ENCODE measurements at regions not wholly inside any gene's neighbourhood (a gene's known extent, or its start where the extent isn't known, plus 50 kb on each side); places are given as distances from the start of the nearest gene placed in this dataset.

GRCh38 chr4:34269613-34270012 is 1974.7 kb downstream of the ARAP2 start:
- DNase-seq (ENCODE audit: low spot score), result no peak
- ATAC-seq (ENCODE audit: low FRiP score), result no peak
- no peak for TF ChIP-seq CTCF (IDR thresholded peaks at IDR 0.05)

GRCh38 chr4:34271479-34272355 is 1972.6 kb downstream of the ARAP2 start:
- TF ChIP-seq CTCF (IDR thresholded peaks at IDR 0.05), result no peak
- DNase-seq (ENCODE audit: low spot score) (no peak), ATAC-seq (ENCODE audit: low FRiP score) (no peak)

- no peak for TF ChIP-seq CTCF (IDR thresholded peaks at IDR 0.05)
- no peak for DNase-seq (ENCODE audit: low spot score)
- no peak for ATAC-seq (ENCODE audit: low FRiP score)
Measured at GRCh38 chr4:34279011-34279410, 1965.3 kb downstream of the ARAP2 start.

- no peak for ATAC-seq (ENCODE audit: low FRiP score)
- TF ChIP-seq CTCF (IDR thresholded peaks at IDR 0.05), result no peak
- DNase-seq (ENCODE audit: low spot score), result no peak
Measured at GRCh38 chr4:34280131-34280530, 1964.2 kb downstream of the ARAP2 start.

GRCh38 chr4:34281826-34282225 is 1962.5 kb downstream of the ARAP2 start:
- TF ChIP-seq CTCF (IDR thresholded peaks at IDR 0.05), result no peak
- no peak for ATAC-seq (ENCODE audit: low FRiP score)

GRCh38 chr4:34289489-34289888 is 1954.8 kb downstream of the ARAP2 start:
- DNase-seq (ENCODE audit: low spot score), result no peak
- TF ChIP-seq CTCF (IDR thresholded peaks at IDR 0.05), result no peak
- ATAC-seq (ENCODE audit: low FRiP score), result no peak

More at GRCh38 chr4:34281826-34282225, 1962.5 kb downstream of the ARAP2 start:
- DNase-seq (ENCODE audit: low spot score), result no peak

- no peak for TF ChIP-seq CTCF (IDR thresholded peaks at IDR 0.05)
- ATAC-seq (ENCODE audit: low FRiP score) (no peak), DNase-seq (ENCODE audit: low spot score) (no peak)
Measured at GRCh38 chr4:34289962-34290361, 1954.4 kb downstream of the ARAP2 start.

All from omental fat pad (tissue), 3 donors.